ENCODE measurements at regions not wholly inside any gene's neighbourhood (a gene's known extent, or its start where the extent isn't known, plus 50 kb on each side); places are given as distances from the start of the nearest gene placed in this dataset.

DNA sequence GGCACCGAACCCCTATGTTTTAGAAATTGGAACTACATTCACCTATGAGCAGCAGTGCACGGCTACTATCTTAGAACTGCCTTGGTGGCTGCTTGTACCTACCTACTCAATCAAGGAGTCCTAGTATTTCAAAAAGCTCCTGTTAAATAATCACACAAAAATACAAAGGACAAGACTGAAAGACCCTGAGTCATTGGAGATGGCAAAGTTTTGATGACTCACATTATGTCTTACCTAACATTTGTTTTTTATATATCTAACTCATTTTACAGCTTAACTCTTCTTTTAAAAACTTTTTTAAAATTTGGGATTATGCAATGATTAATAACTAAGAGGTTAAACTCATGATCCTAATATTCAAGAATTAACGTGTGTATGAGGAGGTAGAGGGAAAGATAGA lies 1206.0 kb upstream of the TMPRSS15 start:
- Histone ChIP-seq H3K4me2 (ENCODE audit: low read length) (no peak overlapping the region), H3K27ac (ENCODE audit: low read depth, low read length) (no peak overlapping the region), H3K4me1 (ENCODE audit: insufficient read depth, low read length) (no peaks in the 10 kb centered on the region), H3K4me3 (ENCODE audit: insufficient read depth, low read depth, low read length) (no peak overlapping the region), H3K9me3 (ENCODE audit: insufficient read depth, low read depth, low read length) (peaks cover 7% of the 10 kb centered on the region), H3K79me2 (ENCODE audit: insufficient read depth, low read length) (no peaks in the 10 kb centered on the region), H2AFZ (ENCODE audit: low read depth, low read length) (no peak overlapping the region), H3K9ac (ENCODE audit: low read length) (no peak overlapping the region), H4K20me1 (ENCODE audit: insufficient read depth, low read length) (no peaks in the 10 kb centered on the region), H3K27me3 (ENCODE audit: insufficient read depth, low read length) (no peaks in the 10 kb centered on the region), H3K36me3 (ENCODE audit: insufficient read depth, low read length) (no peaks in the 10 kb centered on the region)
- DNase-seq (ENCODE audit: low read depth) (no peak), FAIRE-seq (no peak)
- Mint-ChIP-seq H3K27me3 (ENCODE audit: low read depth, unreplicated experiment) (no peaks in the 10 kb centered on the region), H3K36me3 (ENCODE audit: low read depth, unreplicated experiment) (no peaks in the 10 kb centered on the region), H3K9me3 (ENCODE audit: unreplicated experiment) (no peaks in the 10 kb centered on the region), H3K4me1 (ENCODE audit: low read depth, unreplicated experiment) (no peaks in the 10 kb centered on the region), H3K4me3 (ENCODE audit: unreplicated experiment) (no peak overlapping the region), H3K27ac (ENCODE audit: unreplicated experiment) (no peak overlapping the region)
- TF ChIP-seq CTCF (IDR thresholded peaks at IDR 0.05; ENCODE audit: insufficient read depth, low read depth, low read length) = no peak
- no peak for TF ChIP-seq EZH2 (IDR thresholded peaks at IDR 0.05; ENCODE audit: insufficient read depth, low read length)

GRCh38 chr21:19621837-19622496 lies 1218.4 kb upstream of the TMPRSS15 start:
- Mint-ChIP-seq H3K4me3 (ENCODE audit: unreplicated experiment) (no peak overlapping the region), H3K27me3 (ENCODE audit: low read depth, unreplicated experiment) (no peaks in the 10 kb centered on the region), H3K27ac (ENCODE audit: unreplicated experiment) (no peak overlapping the region), H3K9me3 (ENCODE audit: unreplicated experiment) (no peaks in the 10 kb centered on the region), H3K36me3 (ENCODE audit: low read depth, unreplicated experiment) (no peaks in the 10 kb centered on the region), H3K4me1 (ENCODE audit: low read depth, unreplicated experiment) (no peaks in the 10 kb centered on the region)
- Histone ChIP-seq H3K4me1 (ENCODE audit: insufficient read depth, low read length) (no peaks in the 10 kb centered on the region), H3K27ac (ENCODE audit: low read depth, low read length) (no peak overlapping the region), H3K27me3 (ENCODE audit: insufficient read depth, low read length) (no peaks in the 10 kb centered on the region), H3K4me3 (ENCODE audit: insufficient read depth, low read depth, low read length) (no peak overlapping the region), H3K9ac (ENCODE audit: low read length) (no peak overlapping the region), H3K79me2 (ENCODE audit: insufficient read depth, low read length) (no peaks in the 10 kb centered on the region), H2AFZ (ENCODE audit: low read depth, low read length) (no peak overlapping the region), H3K36me3 (ENCODE audit: insufficient read depth, low read length) (no peaks in the 10 kb centered on the region), H4K20me1 (ENCODE audit: insufficient read depth, low read length) (no peaks in the 10 kb centered on the region), H3K9me3 (ENCODE audit: insufficient read depth, low read depth, low read length) (no peaks in the 10 kb centered on the region), H3K4me2 (ENCODE audit: low read length) (no peak overlapping the region)
- DNase-seq (ENCODE audit: low read depth) = no peak
- FAIRE-seq = no peak
- no peak for TF ChIP-seq EZH2 (IDR thresholded peaks at IDR 0.05; ENCODE audit: insufficient read depth, low read length)
- TF ChIP-seq CTCF (IDR thresholded peaks at IDR 0.05; ENCODE audit: insufficient read depth, low read depth, low read length) = no peak

- H3K9ac ChIP-seq (ENCODE audit: low read length) = no peak overlapping the region
- no peaks in the 10 kb centered on the region for H3K4me1 ChIP-seq (ENCODE audit: insufficient read depth, low read length)
- H3K4me3 ChIP-seq (ENCODE audit: insufficient read depth, low read depth, low read length) = no peak overlapping the region
- no peaks in the 10 kb centered on the region for H4K20me1 ChIP-seq (ENCODE audit: insufficient read depth, low read length)
- Mint-ChIP-seq H3K4me3 (ENCODE audit: unreplicated experiment) (no peak overlapping the region), H3K4me1 (ENCODE audit: low read depth, unreplicated experiment) (no peaks in the 10 kb centered on the region), H3K36me3 (ENCODE audit: low read depth, unreplicated experiment) (no peaks in the 10 kb centered on the region), H3K9me3 (ENCODE audit: unreplicated experiment) (no peaks in the 10 kb centered on the region), H3K27ac (ENCODE audit: unreplicated experiment) (no peak overlapping the region), H3K27me3 (ENCODE audit: low read depth, unreplicated experiment) (no peaks in the 10 kb centered on the region)
- no peaks in the 10 kb centered on the region for H3K9me3 ChIP-seq (ENCODE audit: insufficient read depth, low read depth, low read length)
- no peaks in the 10 kb centered on the region for H3K36me3 ChIP-seq (ENCODE audit: insufficient read depth, low read length)
- no peak overlapping the region for H2AFZ ChIP-seq (ENCODE audit: low read depth, low read length)
- no peaks in the 10 kb centered on the region for H3K79me2 ChIP-seq (ENCODE audit: insufficient read depth, low read length)
- H3K27me3 ChIP-seq (ENCODE audit: insufficient read depth, low read length) = no peaks in the 10 kb centered on the region
- DNase-seq (ENCODE audit: low read depth) (no peak), FAIRE-seq (no peak)
- no peak overlapping the region for H3K27ac ChIP-seq (ENCODE audit: low read depth, low read length)
- TF ChIP-seq EZH2 (IDR thresholded peaks at IDR 0.05; ENCODE audit: insufficient read depth, low read length) (no peak), CTCF (IDR thresholded peaks at IDR 0.05; ENCODE audit: insufficient read depth, low read depth, low read length) (no peak)
- H3K4me2 ChIP-seq (ENCODE audit: low read length) = no peak overlapping the region
Observed at GRCh38 chr21:19640964-19641363, 1237.4 kb upstream of the TMPRSS15 start.

All from astrocyte (in vitro differentiated cells and primary cell).